DOHH2 (cell line): ENCODE measurements at regions not wholly inside any gene's neighbourhood (a gene's known extent, or its start where the extent isn't known, plus 50 kb on each side); places are given as distances from the start of the nearest gene placed in this dataset.

Experiments
- CTCF ChIP-seq: fragments of 200-600 bp; sonication (generic); IDR thresholded peaks from one replicate; pipeline ENCODE4 v1.5.1; 2014; ENCODE audit warnings: antibody characterized with exemption, mild to moderate bottlenecking, low read depth, low read length; ENCODE audit not compliant: poor library complexity, severe bottlenecking
- EZH2phosphoT487 ChIP-seq: fragments of 200-600 bp; sonication (generic); IDR thresholded peaks from 2 replicates; pipeline ENCODE4 v1.6.1; 2017; ENCODE audit warnings: borderline replicate concordance, mild to moderate bottlenecking, antibody characterized with exemption, low read length, moderate library complexity, mixed read lengths

- no peak for TF ChIP-seq CTCF
- TF ChIP-seq EZH2phosphoT487, result no peak
Measured at GRCh38 chr15:23913635-23914034, 226.5 kb upstream of the NDN start.
